PFSK-1 (cell line): ENCODE measurements at regions not wholly inside any gene's neighbourhood (a gene's known extent, or its start where the extent isn't known, plus 50 kb on each side); places are given as distances from the start of the nearest gene placed in this dataset.

Source experiments
- FOXP2 ChIP-seq: optimal IDR thresholded peaks from 2 replicates; pipeline ENCODE3; 2011; ENCODE audit warnings: borderline replicate concordance, control low read depth, inconsistent platforms; ENCODE audit not compliant: insufficient read depth; ENCODE audit errors: extremely low read length, extremely low read depth
- POLR2AphosphoS5 ChIP-seq: IDR thresholded peaks from 2 replicates; pipeline ENCODE4 v1.6.1; 2012; ENCODE audit warnings: low read depth, mild to moderate bottlenecking, control low read depth, low read length, moderate library complexity
- SIN3A ChIP-seq: IDR thresholded peaks from 2 replicates; pipeline ENCODE4 v1.6.1; 2012; ENCODE audit warnings: mild to moderate bottlenecking, low read length, moderate library complexity, borderline replicate concordance; ENCODE audit not compliant: insufficient read depth
- TAF1 ChIP-seq: IDR thresholded peaks from 2 replicates; pipeline ENCODE4 v1.6.1; 2012; ENCODE audit warnings: low read length, control low read depth, borderline replicate concordance; ENCODE audit not compliant: insufficient read depth
- TF ChIP-seq, protein P1 (sequence below), 2 experiments: IDR thresholded peaks; 2 replicates each; pipeline versions ENCODE4 v1.6.1 to v1.8.0; 2011 to 2012; ENCODE audit warnings: low read depth in 2 of 2, low read length in 2 of 2, control low read depth in 1 of 2, inconsistent platforms in 1 of 2, mild to moderate bottlenecking in 1 of 2, moderate library complexity in 1 of 2; ENCODE audit not compliant: insufficient read depth in 1 of 2

DNA sequence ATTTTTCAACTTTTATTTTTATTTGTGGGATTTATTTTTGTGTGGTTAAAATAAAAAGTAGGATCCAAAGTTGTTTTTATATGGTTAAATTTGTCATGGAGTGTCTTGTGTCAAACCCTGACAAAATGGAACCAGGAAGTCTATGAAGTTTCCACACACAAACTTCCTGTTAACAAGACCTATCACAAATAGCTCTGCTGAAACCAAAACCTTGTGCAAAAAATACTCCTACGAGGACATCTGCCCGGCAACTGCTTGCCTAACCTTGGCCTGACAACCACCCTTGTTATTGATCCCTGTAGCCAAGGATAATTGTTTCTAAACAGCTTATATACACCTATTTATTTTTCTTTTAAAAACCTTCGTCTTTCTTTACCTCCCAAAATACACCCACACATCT is 389.6 kb downstream of the TRIB2 start:
- TF ChIP-seq, protein P1, sequence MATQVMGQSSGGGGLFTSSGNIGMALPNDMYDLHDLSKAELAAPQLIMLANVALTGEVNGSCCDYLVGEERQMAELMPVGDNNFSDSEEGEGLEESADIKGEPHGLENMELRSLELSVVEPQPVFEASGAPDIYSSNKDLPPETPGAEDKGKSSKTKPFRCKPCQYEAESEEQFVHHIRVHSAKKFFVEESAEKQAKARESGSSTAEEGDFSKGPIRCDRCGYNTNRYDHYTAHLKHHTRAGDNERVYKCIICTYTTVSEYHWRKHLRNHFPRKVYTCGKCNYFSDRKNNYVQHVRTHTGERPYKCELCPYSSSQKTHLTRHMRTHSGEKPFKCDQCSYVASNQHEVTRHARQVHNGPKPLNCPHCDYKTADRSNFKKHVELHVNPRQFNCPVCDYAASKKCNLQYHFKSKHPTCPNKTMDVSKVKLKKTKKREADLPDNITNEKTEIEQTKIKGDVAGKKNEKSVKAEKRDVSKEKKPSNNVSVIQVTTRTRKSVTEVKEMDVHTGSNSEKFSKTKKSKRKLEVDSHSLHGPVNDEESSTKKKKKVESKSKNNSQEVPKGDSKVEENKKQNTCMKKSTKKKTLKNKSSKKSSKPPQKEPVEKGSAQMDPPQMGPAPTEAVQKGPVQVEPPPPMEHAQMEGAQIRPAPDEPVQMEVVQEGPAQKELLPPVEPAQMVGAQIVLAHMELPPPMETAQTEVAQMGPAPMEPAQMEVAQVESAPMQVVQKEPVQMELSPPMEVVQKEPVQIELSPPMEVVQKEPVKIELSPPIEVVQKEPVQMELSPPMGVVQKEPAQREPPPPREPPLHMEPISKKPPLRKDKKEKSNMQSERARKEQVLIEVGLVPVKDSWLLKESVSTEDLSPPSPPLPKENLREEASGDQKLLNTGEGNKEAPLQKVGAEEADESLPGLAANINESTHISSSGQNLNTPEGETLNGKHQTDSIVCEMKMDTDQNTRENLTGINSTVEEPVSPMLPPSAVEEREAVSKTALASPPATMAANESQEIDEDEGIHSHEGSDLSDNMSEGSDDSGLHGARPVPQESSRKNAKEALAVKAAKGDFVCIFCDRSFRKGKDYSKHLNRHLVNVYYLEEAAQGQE (IDR thresholded peaks at IDR 0.05; ENCODE audit: insufficient read depth in 1 of 2, low read depth in 2 of 2, low read length in 2 of 2), result no peak
- no peak for TF ChIP-seq FOXP2
- TF ChIP-seq SIN3A, result no peak
- TF ChIP-seq TAF1, result no peak
- TF ChIP-seq POLR2AphosphoS5, result no peak

DNA sequence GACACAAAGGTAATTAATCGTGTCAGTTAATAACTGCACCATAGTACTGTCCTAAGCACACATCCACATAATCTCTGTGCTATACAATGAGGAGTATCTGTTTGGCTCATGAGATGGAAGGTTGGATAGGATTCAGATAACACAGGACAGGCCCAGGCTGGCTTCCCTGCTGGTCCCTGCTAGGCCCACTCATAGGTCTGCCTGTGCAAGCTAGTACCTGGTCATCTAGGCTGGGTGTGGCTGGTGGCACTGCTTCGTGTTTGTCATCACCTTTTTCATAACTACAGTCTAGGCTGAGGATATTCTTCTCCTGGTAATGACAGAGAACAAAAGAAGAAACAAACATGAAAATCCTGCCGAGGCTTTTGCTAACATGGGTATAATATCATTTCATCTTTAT is 392.8 kb downstream of the TRIB2 start:
- TF ChIP-seq TAF1 (no peak), POLR2AphosphoS5 (no peak), FOXP2 (no peak), SIN3A (no peak)
- TF ChIP-seq, protein P1 (IDR thresholded peaks at IDR 0.05; ENCODE audit: insufficient read depth in 1 of 2, low read depth in 2 of 2, low read length in 2 of 2), result no peak

DNA sequence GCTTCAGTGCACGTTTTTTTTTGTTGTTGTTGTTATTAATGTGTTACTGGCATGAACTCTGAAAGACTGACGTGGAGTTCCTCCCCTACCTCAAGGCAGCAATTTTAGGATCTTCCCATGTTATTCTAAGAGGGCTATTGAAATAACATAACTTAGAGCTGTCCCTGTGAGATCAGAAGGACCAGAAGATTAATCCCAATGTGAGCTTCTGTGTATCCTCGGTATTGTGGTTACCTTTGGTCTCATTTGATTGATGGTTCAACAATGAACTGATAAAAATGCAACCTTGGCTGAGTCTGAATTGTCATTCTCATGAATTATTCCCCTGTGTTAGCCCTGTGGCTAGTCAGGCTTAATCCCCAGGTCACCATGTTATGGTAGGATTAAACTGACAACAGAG is 394.1 kb downstream of the TRIB2 start:
- TF ChIP-seq TAF1, result no peak
- TF ChIP-seq, protein P1 (IDR thresholded peaks at IDR 0.05; ENCODE audit: insufficient read depth in 1 of 2, low read depth in 2 of 2, low read length in 2 of 2), result no peak
- no peak for TF ChIP-seq SIN3A
- no peak for TF ChIP-seq POLR2AphosphoS5
- no peak for TF ChIP-seq FOXP2

DNA sequence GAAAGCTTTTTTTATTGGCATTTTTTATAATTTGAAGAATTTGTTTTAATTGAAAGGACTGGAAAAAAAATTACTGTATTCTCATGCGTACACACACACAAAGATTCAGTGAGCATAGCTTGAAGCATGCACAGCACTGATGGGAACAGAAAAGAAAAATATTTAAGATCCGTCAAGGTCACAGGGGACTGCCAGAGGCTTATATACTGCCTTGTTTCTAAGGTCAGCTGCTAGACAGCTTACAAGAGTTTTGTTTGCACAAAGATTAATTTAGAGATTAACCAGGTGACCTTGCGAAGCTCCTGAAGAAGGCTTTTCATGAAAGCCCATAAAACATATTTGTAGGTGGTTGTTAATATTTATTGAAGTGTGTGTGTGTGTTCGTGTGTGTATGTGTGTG is 396.3 kb downstream of the TRIB2 start:
- TF ChIP-seq FOXP2, result no peak
- TF ChIP-seq SIN3A, result no peak
- TF ChIP-seq, protein P1 (IDR thresholded peaks at IDR 0.05; ENCODE audit: insufficient read depth in 1 of 2, low read depth in 2 of 2, low read length in 2 of 2), result no peak
- TF ChIP-seq TAF1, result no peak
- TF ChIP-seq POLR2AphosphoS5, result no peak

DNA sequence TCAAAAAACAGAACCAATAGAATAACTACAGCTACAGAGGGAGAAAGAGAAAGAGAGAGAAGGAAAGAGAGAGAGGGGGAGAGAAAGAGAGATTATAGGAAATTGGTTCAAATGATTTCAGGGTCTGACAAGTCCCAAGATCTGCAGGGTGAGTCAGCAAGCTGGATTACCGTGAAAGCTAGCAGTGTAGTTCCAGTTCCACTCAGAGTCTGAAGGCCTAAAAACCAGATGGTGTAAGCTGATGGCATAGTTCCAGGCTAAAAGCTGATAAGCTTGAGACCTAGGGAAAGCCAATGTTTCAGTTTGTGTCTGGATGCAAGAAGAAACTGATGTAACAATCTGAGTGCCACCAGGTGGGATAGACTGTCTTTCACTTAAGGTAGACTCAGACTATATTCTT is 397.7 kb downstream of the TRIB2 start:
- TF ChIP-seq POLR2AphosphoS5 (no peak), TAF1 (no peak), FOXP2 (no peak), SIN3A (no peak)
- TF ChIP-seq, protein P1 (IDR thresholded peaks at IDR 0.05; ENCODE audit: insufficient read depth in 1 of 2, low read depth in 2 of 2, low read length in 2 of 2), result no peak
